Choroid plexus epithelial cell (primary cell): ENCODE measurements at regions not wholly inside any gene's neighbourhood (a gene's known extent, or its start where the extent isn't known, plus 50 kb on each side); places are given as distances from the start of the nearest gene placed in this dataset.

ENCODE experiments used
- DNase-seq: peaks from one replicate; pipeline ENCODE4 v3.0.0-alpha.2; 2010; ENCODE audit warnings: low read depth
- H3K4me3 ChIP-seq: 2 replicates; pipeline ENCODE4 v1.5.1; 2011; ENCODE audit warnings: low read depth, mild to moderate bottlenecking, control low read depth, low read length, moderate library complexity
- TF ChIP-seq, protein P1 (sequence below): conservative IDR thresholded peaks from 2 replicates; pipeline ENCODE4 v1.5.1; 2011; ENCODE audit warnings: low read depth, mild to moderate bottlenecking, control low read depth, inconsistent platforms, low read length, moderate library complexity

DNA sequence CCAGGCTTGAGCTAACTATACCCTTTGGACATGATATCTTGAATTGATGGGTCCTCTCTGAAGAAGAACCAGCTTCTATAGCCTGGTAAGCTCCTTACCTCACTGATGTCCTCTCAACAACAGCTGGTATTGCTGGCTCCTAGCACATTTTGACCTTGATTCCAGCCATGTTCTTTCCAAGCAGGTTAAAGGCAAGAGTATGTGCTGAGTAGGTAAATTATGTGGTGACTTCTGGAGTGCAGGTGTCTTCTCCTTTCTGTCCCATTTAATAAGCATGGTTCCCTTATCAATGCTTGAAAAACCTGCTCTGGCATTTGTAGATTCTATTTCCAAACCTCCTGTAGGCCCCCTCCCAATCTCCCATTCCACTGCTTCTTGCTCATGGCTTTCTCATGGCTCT is 300.1 kb downstream of the UTP18 start:
- H3K4me3 ChIP-seq: no peak overlapping the region
- no peak for DNase-seq
- TF ChIP-seq, protein P1, sequence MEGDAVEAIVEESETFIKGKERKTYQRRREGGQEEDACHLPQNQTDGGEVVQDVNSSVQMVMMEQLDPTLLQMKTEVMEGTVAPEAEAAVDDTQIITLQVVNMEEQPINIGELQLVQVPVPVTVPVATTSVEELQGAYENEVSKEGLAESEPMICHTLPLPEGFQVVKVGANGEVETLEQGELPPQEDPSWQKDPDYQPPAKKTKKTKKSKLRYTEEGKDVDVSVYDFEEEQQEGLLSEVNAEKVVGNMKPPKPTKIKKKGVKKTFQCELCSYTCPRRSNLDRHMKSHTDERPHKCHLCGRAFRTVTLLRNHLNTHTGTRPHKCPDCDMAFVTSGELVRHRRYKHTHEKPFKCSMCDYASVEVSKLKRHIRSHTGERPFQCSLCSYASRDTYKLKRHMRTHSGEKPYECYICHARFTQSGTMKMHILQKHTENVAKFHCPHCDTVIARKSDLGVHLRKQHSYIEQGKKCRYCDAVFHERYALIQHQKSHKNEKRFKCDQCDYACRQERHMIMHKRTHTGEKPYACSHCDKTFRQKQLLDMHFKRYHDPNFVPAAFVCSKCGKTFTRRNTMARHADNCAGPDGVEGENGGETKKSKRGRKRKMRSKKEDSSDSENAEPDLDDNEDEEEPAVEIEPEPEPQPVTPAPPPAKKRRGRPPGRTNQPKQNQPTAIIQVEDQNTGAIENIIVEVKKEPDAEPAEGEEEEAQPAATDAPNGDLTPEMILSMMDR: no peak

DNA sequence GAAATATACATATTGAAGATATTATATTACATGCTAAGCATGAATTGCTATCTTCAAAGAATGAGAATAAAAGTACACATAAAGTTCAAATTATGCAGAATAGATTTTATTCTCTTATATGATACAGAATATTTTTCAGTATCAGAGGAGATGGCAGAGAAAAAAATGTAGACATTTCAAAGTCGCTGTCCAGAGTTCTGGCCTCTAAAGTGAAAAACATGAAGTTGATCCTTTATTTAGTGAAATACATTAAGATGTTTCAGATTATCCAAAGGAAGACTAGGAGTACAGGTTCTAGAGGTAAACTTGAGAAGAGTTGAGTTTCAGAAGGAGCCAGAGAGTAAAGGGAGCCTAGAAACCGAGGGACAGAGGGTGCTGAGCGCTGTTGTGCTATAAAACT is 303.6 kb downstream of the UTP18 start:
- no peak for DNase-seq
- H3K4me3 ChIP-seq: no peak overlapping the region
- TF ChIP-seq, protein P1: no peak

DNA sequence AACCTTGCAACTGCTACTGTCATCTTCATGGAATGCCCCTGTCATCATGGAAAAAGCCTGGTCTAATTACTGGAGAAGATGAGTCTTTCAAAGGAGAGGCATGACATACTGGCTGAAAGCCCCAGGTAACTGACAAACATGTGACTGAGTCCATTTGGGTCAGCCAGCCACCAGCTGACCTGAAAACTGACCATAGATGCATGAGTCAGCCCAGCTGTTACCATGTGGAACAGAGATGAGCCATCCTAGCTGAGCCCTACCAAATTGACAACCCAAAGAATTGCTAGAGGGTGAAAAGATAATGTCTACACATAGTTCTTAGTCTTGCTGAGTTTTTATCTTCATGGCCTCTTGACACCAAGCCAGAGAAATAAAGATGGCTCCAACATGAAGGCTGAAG is 311.8 kb downstream of the UTP18 start:
- TF ChIP-seq, protein P1: no peak
- no peak for DNase-seq
- no peak overlapping the region for H3K4me3 ChIP-seq
